ENCODE measurements at regions not wholly inside any gene's neighbourhood (a gene's known extent, or its start where the extent isn't known, plus 50 kb on each side); places are given as distances from the start of the nearest gene placed in this dataset.

GRCh38 chr4:137343221-137343620, 189.1 kb downstream of the PCDH18 start:
- DNase-seq (ENCODE audit: extremely low read depth, low read depth, low spot score): no peak

DNA sequence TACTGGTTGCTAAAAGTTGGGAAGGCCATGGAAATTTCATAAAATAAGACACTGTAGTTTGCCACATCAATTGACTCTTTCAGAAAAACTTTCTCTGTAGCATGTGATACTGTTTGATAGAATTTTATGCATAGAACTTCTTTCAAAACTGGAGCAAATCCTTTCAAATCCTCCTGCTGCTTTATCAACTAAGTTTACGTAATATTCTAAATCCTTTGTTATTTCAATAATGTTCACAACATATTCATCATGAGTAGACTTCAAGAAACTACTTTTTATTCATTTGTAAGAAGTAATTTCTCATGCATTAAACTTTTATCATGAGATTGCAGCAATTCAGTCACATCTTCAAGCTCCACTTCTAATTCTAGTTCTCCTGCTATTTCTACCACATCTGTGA, 199.3 kb downstream of the PCDH18 start:
- no peak for DNase-seq (ENCODE audit: extremely low read depth, low read depth, low spot score)

- DNase-seq (ENCODE audit: extremely low read depth, low read depth, low spot score): no peak
Observed at GRCh38 chr4:137312257-137312656, 220.0 kb downstream of the PCDH18 start.

GRCh38 chr4:137310593-137311490, 221.5 kb downstream of the PCDH18 start:
- DNase-seq (ENCODE audit: extremely low read depth, low read depth, low spot score): no peak

GRCh38 chr4:137310166-137310565, 222.1 kb downstream of the PCDH18 start:
- no peak for DNase-seq (ENCODE audit: extremely low read depth, low read depth, low spot score)

DNA sequence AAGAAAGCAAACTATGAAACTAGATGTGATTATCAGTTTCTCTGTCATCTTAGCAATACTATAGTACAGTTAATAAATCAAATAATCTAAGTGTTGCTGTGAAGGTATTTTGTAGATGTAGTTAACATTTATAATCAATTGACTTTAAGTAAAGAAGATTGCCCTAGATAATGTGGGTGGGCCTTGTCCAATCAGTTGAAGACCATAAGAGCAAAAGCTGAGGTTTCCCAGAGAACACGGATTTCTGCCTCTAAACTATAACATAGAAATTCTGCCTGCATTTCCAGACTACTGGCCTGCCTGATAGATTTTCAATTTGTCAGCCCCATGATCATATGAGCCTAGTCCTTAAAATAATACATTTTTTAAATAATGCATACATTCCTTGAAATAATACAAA, 222.9 kb downstream of the PCDH18 start:
- DNase-seq (ENCODE audit: extremely low read depth, low read depth, low spot score): no peak

- DNase-seq (ENCODE audit: extremely low read depth, low read depth, low spot score): no peak
Observed at GRCh38 chr4:137307806-137308205, 224.5 kb downstream of the PCDH18 start.

DNA sequence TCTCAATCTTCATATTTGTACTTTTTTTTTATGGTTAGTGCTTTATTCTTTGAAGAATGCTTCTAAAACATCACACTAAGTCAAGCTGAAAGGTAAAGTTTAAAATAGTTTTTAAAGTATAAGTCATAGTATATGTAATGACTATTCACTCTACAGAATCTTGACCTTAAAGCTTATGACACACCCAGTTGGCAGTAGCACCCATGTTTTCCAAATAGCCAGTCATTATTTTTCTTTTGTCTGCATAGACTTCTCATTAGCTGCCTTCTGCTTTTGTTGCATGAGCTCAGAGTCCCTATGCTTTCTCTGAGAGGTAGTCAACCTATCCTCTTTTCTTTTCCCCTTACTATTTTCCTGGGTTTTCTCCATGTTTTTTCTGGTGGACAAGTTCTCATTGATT, 231.5 kb downstream of the PCDH18 start:
- no peak for DNase-seq (ENCODE audit: extremely low read depth, low read depth, low spot score)

- no peak for DNase-seq (ENCODE audit: extremely low read depth, low read depth, low spot score)
Observed at GRCh38 chr4:137299281-137299680, 233.0 kb downstream of the PCDH18 start.

- no peak for DNase-seq (ENCODE audit: extremely low read depth, low read depth, low spot score)
Observed at GRCh38 chr4:137293281-137293680, 239.0 kb downstream of the PCDH18 start.

- DNase-seq (ENCODE audit: extremely low read depth, low read depth, low spot score): no peak
Observed at GRCh38 chr4:137283737-137284136, 248.6 kb downstream of the PCDH18 start.

GRCh38 chr4:137278431-137278830, 253.9 kb downstream of the PCDH18 start:
- DNase-seq (ENCODE audit: extremely low read depth, low read depth, low spot score): no peak

DNA sequence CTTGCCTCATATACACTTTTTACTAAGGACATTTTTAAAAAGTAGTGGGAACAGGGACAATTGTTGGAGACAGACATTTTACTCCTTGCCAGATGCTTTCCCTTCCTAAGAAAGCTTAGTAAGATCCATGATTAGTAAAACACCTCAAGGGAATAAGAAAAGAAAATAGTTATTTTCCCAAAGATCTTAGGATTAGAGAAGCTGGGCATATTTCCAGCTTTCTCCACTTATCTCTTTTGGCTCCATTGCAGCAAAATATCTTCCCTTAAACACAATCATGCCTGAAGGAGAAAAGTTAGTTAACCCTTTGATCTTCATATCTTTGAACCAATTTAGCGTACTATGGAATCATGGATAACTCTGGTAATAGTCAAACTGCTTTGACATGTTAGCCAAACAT, 257.9 kb downstream of the PCDH18 start:
- DNase-seq (ENCODE audit: extremely low read depth, low read depth, low spot score): no peak

- DNase-seq (ENCODE audit: extremely low read depth, low read depth, low spot score): no peak
Observed at GRCh38 chr4:137267024-137267423, 265.3 kb downstream of the PCDH18 start.

DNA sequence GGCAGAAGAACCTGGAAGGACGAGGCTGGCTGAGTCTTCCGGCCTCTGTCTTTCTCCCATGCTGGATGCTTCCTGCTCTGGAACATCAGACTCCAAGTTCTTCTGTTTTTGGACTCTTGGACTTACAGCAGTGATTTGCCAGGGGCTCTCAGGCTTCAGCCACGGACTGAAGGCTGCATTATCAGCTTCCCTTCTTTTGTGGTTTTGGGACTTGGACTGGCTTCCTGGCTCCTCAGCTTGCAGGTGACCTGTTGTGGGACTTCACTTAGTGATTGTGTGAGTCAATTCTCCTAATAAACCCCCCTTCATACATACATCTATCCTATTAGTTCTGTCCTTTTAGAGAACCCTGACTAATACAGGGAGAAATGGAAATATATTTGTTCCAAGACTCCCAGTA, 265.8 kb downstream of the PCDH18 start:
- no peak for DNase-seq (ENCODE audit: extremely low read depth, low read depth, low spot score)

GRCh38 chr4:137263206-137263605, 269.1 kb downstream of the PCDH18 start:
- no peak for DNase-seq (ENCODE audit: extremely low read depth, low read depth, low spot score)

DNA sequence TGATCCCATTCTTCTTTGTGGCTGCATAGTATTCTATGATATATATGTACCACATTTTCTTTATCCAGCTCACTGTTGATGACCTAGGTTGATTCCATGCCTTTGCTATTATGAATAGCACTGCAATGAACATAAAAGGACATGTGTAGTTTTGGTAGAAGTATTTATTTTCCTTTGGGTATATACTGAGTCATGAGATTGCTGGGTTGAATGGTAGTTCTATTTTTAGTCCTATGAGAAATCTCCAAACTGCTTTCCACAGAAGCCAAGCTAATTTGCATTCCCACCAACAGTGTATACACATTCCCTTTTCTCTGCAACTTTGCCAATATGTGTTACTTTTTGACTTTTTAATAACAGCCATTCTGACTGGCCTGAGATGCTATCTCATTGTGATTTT, 278.3 kb downstream of the PCDH18 start:
- no peak for DNase-seq (ENCODE audit: extremely low read depth, low read depth, low spot score)

GRCh38 chr4:137249112-137249511, 283.2 kb downstream of the PCDH18 start:
- no peak for DNase-seq (ENCODE audit: extremely low read depth, low read depth, low spot score)

GRCh38 chr4:137238456-137239162, 293.7 kb downstream of the PCDH18 start:
- DNase-seq (ENCODE audit: extremely low read depth, low read depth, low spot score): no peak

DNA sequence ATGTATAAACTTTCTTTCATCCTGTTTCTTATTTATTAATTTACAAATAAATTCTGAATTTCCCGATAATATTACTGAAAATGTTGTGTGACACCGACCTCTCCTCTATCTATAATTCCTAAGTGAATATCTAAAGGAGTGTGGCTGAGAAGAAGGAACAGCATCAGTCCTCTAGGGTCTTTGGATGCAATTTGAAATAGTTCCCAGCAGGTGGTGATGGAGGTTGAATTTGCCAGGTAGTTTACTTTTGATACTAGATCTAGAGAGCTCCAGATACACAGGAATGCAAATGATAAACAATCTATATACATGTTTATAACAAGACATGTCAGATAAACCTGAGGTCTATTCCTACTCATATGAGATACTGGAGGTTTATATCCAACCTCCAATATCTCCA, 305.4 kb downstream of the PCDH18 start:
- DNase-seq (ENCODE audit: extremely low read depth, low read depth, low spot score): no peak

DNA sequence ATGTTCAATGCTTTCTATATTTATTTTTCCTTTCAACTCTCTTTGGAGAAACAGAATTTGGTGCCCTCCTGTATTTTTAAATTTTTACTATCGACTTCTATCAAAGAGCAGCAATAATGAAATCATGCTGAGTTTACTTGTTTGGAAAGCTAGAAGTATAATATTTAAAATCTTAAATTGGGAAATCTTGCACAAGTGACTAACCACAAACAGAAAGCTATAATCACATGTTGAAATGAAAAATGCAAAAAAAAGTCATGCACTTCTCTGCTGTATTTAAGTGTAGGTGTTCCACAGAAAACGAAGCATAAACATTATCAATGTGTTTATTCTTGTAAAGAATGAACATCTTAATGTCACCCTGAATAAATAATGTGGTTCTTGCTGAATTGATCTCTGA, 306.1 kb downstream of the PCDH18 start:
- DNase-seq (ENCODE audit: extremely low read depth, low read depth, low spot score): no peak

All from glomerular endothelial cell (primary cell).